ENCODE measurements at regions not wholly inside any gene's neighbourhood (a gene's known extent, or its start where the extent isn't known, plus 50 kb on each side); places are given as distances from the start of the nearest gene placed in this dataset.

- TF ChIP-seq POLR2AphosphoS5 (IDR thresholded peaks at IDR 0.05; ENCODE audit: borderline replicate concordance, low read depth, low read length) (no peak), EZH2 (IDR thresholded peaks at IDR 0.05) (no peak)
Measured at GRCh38 chr2:23131066-23131575, 253.9 kb upstream of the KLHL29 start.

All from SK-N-MC (cell line).